Neural cell (in vitro differentiated cells): ENCODE measurements at regions not wholly inside any gene's neighbourhood (a gene's known extent, or its start where the extent isn't known, plus 50 kb on each side); places are given as distances from the start of the nearest gene placed in this dataset.

Source experiments
- CTCF ChIP-seq: fragments of 450-650 bp; IDR thresholded peaks from 2 replicates; pipeline ENCODE4 v1.5.1; 2014; ENCODE audit warnings: antibody characterized with exemption, mild to moderate bottlenecking, moderate library complexity; ENCODE audit not compliant: poor library complexity, severe bottlenecking
- EP300 ChIP-seq: fragments of 450-650 bp; conservative IDR thresholded peaks from 2 replicates; pipeline ENCODE4 v1.6.1; 2014; ENCODE audit warnings: antibody characterized with exemption, mild to moderate bottlenecking, moderate library complexity; ENCODE audit not compliant: poor library complexity, severe bottlenecking
- EZH2 ChIP-seq: fragments of 200-600, 300-800 bp; shearing (Covaris generic), sonication (generic); IDR thresholded peaks from 2 replicates; pipeline ENCODE4 v1.6.1; 2014; ENCODE audit warnings: antibody characterized with exemption, low read length, borderline replicate concordance, mild to moderate bottlenecking; ENCODE audit not compliant: insufficient read depth, poor library complexity, severe bottlenecking
- POLR2AphosphoS5 ChIP-seq: IDR thresholded peaks from 2 replicates; pipeline ENCODE4 v1.6.1; 2012
- TAF1 ChIP-seq: IDR thresholded peaks from 2 replicates; pipeline ENCODE4 v1.6.1; 2012; ENCODE audit warnings: low read depth

DNA sequence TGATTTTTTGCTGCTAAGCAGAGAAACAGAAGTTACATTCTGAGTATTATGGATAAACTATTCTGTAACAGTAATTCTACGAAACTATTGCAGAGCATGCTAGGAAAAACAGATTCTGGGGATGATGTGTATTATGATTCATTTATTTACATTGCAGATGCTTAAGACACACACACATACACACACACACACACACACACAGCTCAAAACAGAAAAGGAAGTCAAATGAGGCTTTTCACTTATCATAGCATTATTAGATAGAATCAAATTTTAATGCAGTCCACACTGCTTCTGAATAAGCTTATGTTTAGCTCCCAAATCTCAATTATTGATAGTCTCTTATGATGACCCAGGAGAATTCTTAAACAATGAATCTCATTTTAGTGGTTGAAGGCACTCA is 307.2 kb downstream of the HGF start:
- TF ChIP-seq CTCF = no peak
- no peak for TF ChIP-seq TAF1
- TF ChIP-seq POLR2AphosphoS5 = no peak
- TF ChIP-seq EP300 = no peak
- TF ChIP-seq EZH2 = no peak
